ENCODE measurements at regions not wholly inside any gene's neighbourhood (a gene's known extent, or its start where the extent isn't known, plus 50 kb on each side); places are given as distances from the start of the nearest gene placed in this dataset.

GRCh38 chr3:31039145-31039544 lies 144.7 kb upstream of the GADL1 start:
- Histone ChIP-seq H3K4me1 (replicated peaks) (no peaks in the 10 kb centered on the region), H3K27ac (no peak overlapping the region), H3K9me3 (no peaks in the 10 kb centered on the region), H3K36me3 (no peaks in the 10 kb centered on the region), H3K4me3 (no peak overlapping the region), H3K27me3 (replicated peaks; ENCODE audit: insufficient read depth) (no peaks in the 10 kb centered on the region)
- no peak for TF ChIP-seq POLR2AphosphoS5 (IDR thresholded peaks at IDR 0.05)
- TF ChIP-seq POLR2A (IDR thresholded peaks at IDR 0.05) = no peak
- no peak for TF ChIP-seq CTCF (IDR thresholded peaks at IDR 0.05)
- DNase-seq (ENCODE audit: low spot score) = no peak
- WGBS = 77% methylated on average over 1 of the region's 1 CpG
- intact Hi-C loops (cut with DNase I) = no loop called here

GRCh38 chr3:31041161-31041978 lies 146.9 kb upstream of the GADL1 start:
- Histone ChIP-seq H3K4me1 (replicated peaks) (no peaks in the 10 kb centered on the region), H3K36me3 (no peaks in the 10 kb centered on the region), H3K27ac (no peak overlapping the region), H3K9me3 (no peaks in the 10 kb centered on the region), H3K4me3 (no peak overlapping the region), H3K27me3 (replicated peaks; ENCODE audit: insufficient read depth) (no peaks in the 10 kb centered on the region)
- intact Hi-C loops (cut with DNase I) = no loop called here
- no peak for DNase-seq (ENCODE audit: low spot score)
- no peak for TF ChIP-seq POLR2A (IDR thresholded peaks at IDR 0.05)
- TF ChIP-seq POLR2AphosphoS5 (IDR thresholded peaks at IDR 0.05) = no peak
- no peak for TF ChIP-seq CTCF (IDR thresholded peaks at IDR 0.05)
- 50% methylated on average over 2 of the region's 2 CpGs for WGBS

- WGBS = 94% methylated on average over 3 of the region's 3 CpGs
- TF ChIP-seq CTCF (IDR thresholded peaks at IDR 0.05) (no peak), POLR2A (IDR thresholded peaks at IDR 0.05) (no peak), POLR2AphosphoS5 (IDR thresholded peaks at IDR 0.05) (no peak)
- intact Hi-C loops (cut with DNase I) = no loop called here
Observed at GRCh38 chr3:31043184-31043819, 148.8 kb upstream of the GADL1 start.

GRCh38 chr3:31047673-31048072 lies 153.2 kb upstream of the GADL1 start:
- 74% methylated on average over 3 of the region's 3 CpGs for WGBS
- Histone ChIP-seq H3K4me3 (no peak overlapping the region), H3K9me3 (no peaks in the 10 kb centered on the region), H3K36me3 (no peaks in the 10 kb centered on the region), H3K27ac (no peak overlapping the region), H3K4me1 (replicated peaks) (no peaks in the 10 kb centered on the region), H3K27me3 (replicated peaks; ENCODE audit: insufficient read depth) (no peaks in the 10 kb centered on the region)
- TF ChIP-seq POLR2A (IDR thresholded peaks at IDR 0.05) (no peak), CTCF (IDR thresholded peaks at IDR 0.05) (no peak), POLR2AphosphoS5 (IDR thresholded peaks at IDR 0.05) (no peak)
- DNase-seq (ENCODE audit: low spot score) = no peak
- intact Hi-C loops (cut with DNase I) = no loop called here

More at GRCh38 chr3:31043184-31043819, 148.8 kb upstream of the GADL1 start:
- Histone ChIP-seq H3K4me3 (no peak overlapping the region), H3K27me3 (replicated peaks; ENCODE audit: insufficient read depth) (no peaks in the 10 kb centered on the region), H3K9me3 (no peaks in the 10 kb centered on the region), H3K36me3 (no peaks in the 10 kb centered on the region), H3K27ac (no peak overlapping the region), H3K4me1 (replicated peaks) (no peaks in the 10 kb centered on the region)
- no peak for DNase-seq (ENCODE audit: low spot score)

GRCh38 chr3:31048143-31048542 lies 153.7 kb upstream of the GADL1 start:
- H3K27me3 ChIP-seq (replicated peaks; ENCODE audit: insufficient read depth) = no peaks in the 10 kb centered on the region
- intact Hi-C loops (cut with DNase I) = no loop called here
- no peaks in the 10 kb centered on the region for H3K36me3 ChIP-seq
- TF ChIP-seq CTCF (IDR thresholded peaks at IDR 0.05) = no peak
- no peak for TF ChIP-seq POLR2A (IDR thresholded peaks at IDR 0.05)
- no peak for TF ChIP-seq POLR2AphosphoS5 (IDR thresholded peaks at IDR 0.05)
- no peak overlapping the region for H3K4me3 ChIP-seq
- no peaks in the 10 kb centered on the region for H3K4me1 ChIP-seq (replicated peaks)
- no peak overlapping the region for H3K27ac ChIP-seq
- no peaks in the 10 kb centered on the region for H3K9me3 ChIP-seq
- no peak for DNase-seq (ENCODE audit: low spot score)
- 88% methylated on average over 2 of the region's 2 CpGs for WGBS

All from prostate gland (tissue), 2 donors.